ENCODE measurements at regions not wholly inside any gene's neighbourhood (a gene's known extent, or its start where the extent isn't known, plus 50 kb on each side); places are given as distances from the start of the nearest gene placed in this dataset.

GRCh38 chr4:173449380-173449717, 50.4 kb upstream of the SCRG1 start:
- no peak for TF ChIP-seq CTCF (conservative IDR thresholded peaks at IDR 0.05)
- TF ChIP-seq EZH2 (IDR thresholded peaks at IDR 0.05; ENCODE audit: low read depth): no peak
